ENCODE measurements at regions not wholly inside any gene's neighbourhood (a gene's known extent, or its start where the extent isn't known, plus 50 kb on each side); places are given as distances from the start of the nearest gene placed in this dataset.
"Not testable (repeated sequence)": the region's sequence is repeated elsewhere in the genome, so short reads cannot be mapped to it uniquely, and the experiment has no call there.

DNA sequence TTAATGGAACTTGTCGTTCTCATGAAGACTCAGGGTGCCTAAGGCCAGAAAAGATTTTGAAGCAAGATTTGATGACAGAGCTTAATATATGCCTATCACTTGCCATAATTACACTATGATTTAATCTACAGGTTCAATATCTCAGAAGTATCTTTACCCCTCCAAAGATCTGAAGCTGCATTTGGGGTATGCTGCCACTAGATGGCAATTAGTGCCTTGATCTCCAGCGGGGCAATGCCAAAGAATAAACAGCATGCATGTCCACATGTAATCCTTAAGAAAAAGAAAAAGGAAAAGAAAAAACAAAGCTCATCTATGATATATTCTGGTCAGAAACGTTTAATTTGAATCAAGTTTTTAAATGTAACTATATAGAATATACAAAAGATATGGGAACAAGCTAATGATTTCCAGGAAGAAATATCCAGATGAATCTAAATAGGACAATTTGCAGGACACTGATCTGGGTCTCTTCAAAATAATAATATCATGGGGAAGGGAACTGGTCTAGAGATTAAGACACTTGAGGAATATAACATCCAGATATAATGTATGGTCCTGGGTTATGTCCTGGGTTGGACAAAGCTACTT is 55.0 kb upstream of the SOX14 start:
- H2AFZ ChIP-seq (ENCODE audit: low read depth, low read length): no peak overlapping the region
- H3K4me3 ChIP-seq (ENCODE audit: insufficient read depth, low read depth, low read length): no peak overlapping the region
- H3K27ac Mint-ChIP-seq (ENCODE audit: unreplicated experiment): no peak overlapping the region
- no peaks in the 10 kb centered on the region for H3K4me1 Mint-ChIP-seq (ENCODE audit: low read depth, unreplicated experiment)
- TF ChIP-seq CTCF (IDR thresholded peaks at IDR 0.05; ENCODE audit: insufficient read depth, low read depth, low read length) (peak; percentile 14), EZH2 (IDR thresholded peaks at IDR 0.05; ENCODE audit: insufficient read depth, low read length) (no peak)
- H3K4me1 ChIP-seq (ENCODE audit: insufficient read depth, low read length): no peaks in the 10 kb centered on the region
- no peaks in the 10 kb centered on the region for H4K20me1 ChIP-seq (ENCODE audit: insufficient read depth, low read length)
- no peaks in the 10 kb centered on the region for H3K36me3 Mint-ChIP-seq (ENCODE audit: low read depth, unreplicated experiment)
- H3K79me2 ChIP-seq (ENCODE audit: insufficient read depth, low read length): no peaks in the 10 kb centered on the region
- no peaks in the 10 kb centered on the region for H3K9me3 ChIP-seq (ENCODE audit: insufficient read depth, low read depth, low read length)
- peaks cover 23% of the 10 kb centered on the region for H3K27me3 Mint-ChIP-seq (ENCODE audit: low read depth, unreplicated experiment)
- FAIRE-seq (no peak), DNase-seq (ENCODE audit: low read depth) (no peak)
- no peak overlapping the region for H3K27ac ChIP-seq (ENCODE audit: low read depth, low read length)
- H3K36me3 ChIP-seq (ENCODE audit: insufficient read depth, low read length): no peaks in the 10 kb centered on the region
- H3K27me3 ChIP-seq (ENCODE audit: insufficient read depth, low read length): no peaks in the 10 kb centered on the region
- no peak overlapping the region for H3K9ac ChIP-seq (ENCODE audit: low read length)
- H3K9me3 Mint-ChIP-seq (ENCODE audit: unreplicated experiment): no peaks in the 10 kb centered on the region
- no peak overlapping the region for H3K4me2 ChIP-seq (ENCODE audit: low read length)
- H3K4me3 Mint-ChIP-seq (ENCODE audit: unreplicated experiment): no peak overlapping the region

GRCh38 chr3:137713965-137714364 is 50.1 kb upstream of the SOX14 start:
- not testable (repeated sequence) for H3K27ac Mint-ChIP-seq (ENCODE audit: unreplicated experiment); H3K9ac ChIP-seq (ENCODE audit: low read length); H3K36me3 Mint-ChIP-seq (ENCODE audit: low read depth, unreplicated experiment); FAIRE-seq; DNase-seq (ENCODE audit: low read depth); H3K79me2 ChIP-seq (ENCODE audit: insufficient read depth, low read length); H3K9me3 Mint-ChIP-seq (ENCODE audit: unreplicated experiment); H3K36me3 ChIP-seq (ENCODE audit: insufficient read depth, low read length); H4K20me1 ChIP-seq (ENCODE audit: insufficient read depth, low read length); H2AFZ ChIP-seq (ENCODE audit: low read depth, low read length); H3K4me1 Mint-ChIP-seq (ENCODE audit: low read depth, unreplicated experiment); H3K4me2 ChIP-seq (ENCODE audit: low read length); H3K27me3 ChIP-seq (ENCODE audit: insufficient read depth, low read length); H3K4me3 ChIP-seq (ENCODE audit: insufficient read depth, low read depth, low read length); H3K27ac ChIP-seq (ENCODE audit: low read depth, low read length); H3K9me3 ChIP-seq (ENCODE audit: insufficient read depth, low read depth, low read length); H3K4me1 ChIP-seq (ENCODE audit: insufficient read depth, low read length); H3K4me3 Mint-ChIP-seq (ENCODE audit: unreplicated experiment)
- peaks cover 12% of the 10 kb centered on the region for H3K27me3 Mint-ChIP-seq (ENCODE audit: low read depth, unreplicated experiment)
